C4-2B (cell line): ENCODE measurements at regions not wholly inside any gene's neighbourhood (a gene's known extent, or its start where the extent isn't known, plus 50 kb on each side); places are given as distances from the start of the nearest gene placed in this dataset.

ENCODE experiments used
- CTCF ChIP-seq: fragments of 450-650 bp; conservative IDR thresholded peaks from 2 replicates; pipeline ENCODE4 v1.5.1; 2017; ENCODE audit warnings: mild to moderate bottlenecking
- ZFX ChIP-seq: fragments of 450-650 bp; IDR thresholded peaks from 2 replicates; pipeline ENCODE4 v1.6.1; 2017

GRCh38 chr1:116195077-116195868, 84.1 kb downstream of the MAB21L3 start:
- TF ChIP-seq CTCF (no peak), ZFX (no peak)
